ENCODE measurements at regions not wholly inside any gene's neighbourhood (a gene's known extent, or its start where the extent isn't known, plus 50 kb on each side); places are given as distances from the start of the nearest gene placed in this dataset.

DNA sequence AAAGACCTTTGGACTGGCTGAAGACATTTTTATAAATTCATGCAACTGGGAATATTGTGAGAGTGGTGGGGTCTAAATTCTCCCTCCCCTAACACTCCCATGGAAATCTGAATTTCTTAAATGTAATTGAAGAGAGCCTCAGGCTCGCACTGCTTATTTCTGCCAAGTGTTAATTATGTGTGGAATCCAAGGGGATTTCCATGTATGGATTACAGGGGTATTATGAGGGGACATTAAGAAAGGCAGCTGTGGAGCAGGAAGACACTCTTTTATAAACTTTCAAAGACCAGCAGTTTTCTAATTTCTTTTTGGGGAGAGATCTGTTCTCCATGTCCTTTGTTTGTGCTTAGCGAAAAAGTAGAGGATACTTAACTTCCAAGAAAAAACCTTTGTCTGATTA lies 152.1 kb upstream of the TBL1XR1 start:
- intact Hi-C loops (cut with DNase I) = no loop called here
- Histone ChIP-seq H3K9me3 (replicated peaks in 1 of 3) (no peaks in the 10 kb centered on the region), H3K36me3 (replicated peaks in 1 of 2) (no peaks in the 10 kb centered on the region), H3K4me3 (no peak overlapping the region), H3K27ac (no peak overlapping the region), H3K27me3 (no peaks in the 10 kb centered on the region), H3K4me1 (replicated peaks in 1 of 2) (peaks cover 16 to 21% of the 10 kb centered on the region in 2 donors)
- no peak for TF ChIP-seq POLR2A (IDR thresholded peaks at IDR 0.05)
- TF ChIP-seq, protein P1, sequence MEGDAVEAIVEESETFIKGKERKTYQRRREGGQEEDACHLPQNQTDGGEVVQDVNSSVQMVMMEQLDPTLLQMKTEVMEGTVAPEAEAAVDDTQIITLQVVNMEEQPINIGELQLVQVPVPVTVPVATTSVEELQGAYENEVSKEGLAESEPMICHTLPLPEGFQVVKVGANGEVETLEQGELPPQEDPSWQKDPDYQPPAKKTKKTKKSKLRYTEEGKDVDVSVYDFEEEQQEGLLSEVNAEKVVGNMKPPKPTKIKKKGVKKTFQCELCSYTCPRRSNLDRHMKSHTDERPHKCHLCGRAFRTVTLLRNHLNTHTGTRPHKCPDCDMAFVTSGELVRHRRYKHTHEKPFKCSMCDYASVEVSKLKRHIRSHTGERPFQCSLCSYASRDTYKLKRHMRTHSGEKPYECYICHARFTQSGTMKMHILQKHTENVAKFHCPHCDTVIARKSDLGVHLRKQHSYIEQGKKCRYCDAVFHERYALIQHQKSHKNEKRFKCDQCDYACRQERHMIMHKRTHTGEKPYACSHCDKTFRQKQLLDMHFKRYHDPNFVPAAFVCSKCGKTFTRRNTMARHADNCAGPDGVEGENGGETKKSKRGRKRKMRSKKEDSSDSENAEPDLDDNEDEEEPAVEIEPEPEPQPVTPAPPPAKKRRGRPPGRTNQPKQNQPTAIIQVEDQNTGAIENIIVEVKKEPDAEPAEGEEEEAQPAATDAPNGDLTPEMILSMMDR (IDR thresholded peaks at IDR 0.05) = no peak
- DNase-seq = no peak
- WGBS, 4 donors = 93 to 97% (median 95%) methylated on average over 2 of the region's 2 CpGs

DNA sequence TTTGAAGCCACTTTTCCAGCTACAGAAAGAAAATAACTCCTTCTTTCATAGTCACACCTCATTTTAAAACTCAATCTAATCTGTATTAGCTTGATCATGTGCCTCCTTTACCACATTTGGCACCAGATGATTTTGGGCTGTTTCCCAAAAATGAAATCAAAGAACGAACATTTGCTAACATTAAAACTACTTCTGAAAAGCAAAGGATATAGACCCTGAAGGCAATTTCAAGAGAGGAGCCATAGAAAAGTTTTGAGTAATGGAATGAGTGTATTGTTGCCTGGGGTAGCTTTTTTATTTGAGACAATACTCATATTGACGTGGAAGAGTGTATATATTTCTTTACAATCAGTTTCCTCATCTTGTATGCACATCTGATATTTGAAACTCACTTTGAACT lies 152.8 kb upstream of the TBL1XR1 start:
- Histone ChIP-seq H3K27me3 (no peaks in the 10 kb centered on the region), H3K4me3 (no peak overlapping the region), H3K4me1 (replicated peaks in 1 of 2) (peaks cover 9 to 13% of the 10 kb centered on the region in 2 donors), H3K9me3 (replicated peaks in 1 of 3) (no peaks in the 10 kb centered on the region), H3K36me3 (replicated peaks in 1 of 2) (no peaks in the 10 kb centered on the region), H3K27ac (no peak overlapping the region)
- intact Hi-C loops (cut with DNase I) = loop anchor here in 1 of 2 donors (10.0 kb wide), 1 partner anchor 285 kb away; no protein-coding TSS in a partner anchor
- no peak for DNase-seq
- TF ChIP-seq, protein P1 (IDR thresholded peaks at IDR 0.05) = no peak
- TF ChIP-seq POLR2A (IDR thresholded peaks at IDR 0.05) = no peak
- 63 to 80% (median 76%) methylated on average over 2 of the region's 2 CpGs for WGBS, 4 donors

DNA sequence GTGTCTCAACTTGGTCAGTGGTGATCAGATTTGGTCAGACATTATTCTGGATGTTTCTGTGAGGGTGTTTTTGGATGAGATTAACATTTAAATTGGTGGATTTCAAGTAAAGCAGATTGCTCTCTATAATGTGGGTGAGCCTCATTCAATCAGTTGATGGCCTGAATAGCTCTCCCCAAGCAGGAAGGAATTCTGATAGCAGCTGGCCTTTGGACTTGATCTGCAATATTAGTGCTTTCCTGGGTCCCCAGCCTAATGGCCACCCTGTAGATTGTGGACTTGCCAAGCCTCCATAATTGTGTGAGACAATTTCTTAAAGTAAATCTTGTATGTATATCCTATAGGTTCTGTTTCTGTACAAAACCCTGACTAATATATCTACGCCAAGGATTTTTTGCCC lies 153.9 kb upstream of the TBL1XR1 start:
- intact Hi-C loops (cut with DNase I) = loop anchor here in 1 of 2 donors (10.0 kb wide), 1 partner anchor 286 kb away; no protein-coding TSS in a partner anchor
- H3K27ac ChIP-seq = no peak overlapping the region
- H3K9me3 ChIP-seq (replicated peaks in 1 of 3) = no peaks in the 10 kb centered on the region
- H3K4me3 ChIP-seq = no peak overlapping the region
- TF ChIP-seq, protein P1 (IDR thresholded peaks at IDR 0.05) = no peak
- no peak for TF ChIP-seq POLR2A (IDR thresholded peaks at IDR 0.05)
- WGBS, 4 donors = 96 to 100% (median 100%) methylated on average over 1 of the region's 1 CpG
- H3K4me1 ChIP-seq (replicated peaks in 1 of 2) = peaks cover 0 to 3% of the 10 kb centered on the region in 2 donors
- no peaks in the 10 kb centered on the region for H3K27me3 ChIP-seq
- H3K36me3 ChIP-seq (replicated peaks in 1 of 2) = no peaks in the 10 kb centered on the region
- no peak for DNase-seq

DNA sequence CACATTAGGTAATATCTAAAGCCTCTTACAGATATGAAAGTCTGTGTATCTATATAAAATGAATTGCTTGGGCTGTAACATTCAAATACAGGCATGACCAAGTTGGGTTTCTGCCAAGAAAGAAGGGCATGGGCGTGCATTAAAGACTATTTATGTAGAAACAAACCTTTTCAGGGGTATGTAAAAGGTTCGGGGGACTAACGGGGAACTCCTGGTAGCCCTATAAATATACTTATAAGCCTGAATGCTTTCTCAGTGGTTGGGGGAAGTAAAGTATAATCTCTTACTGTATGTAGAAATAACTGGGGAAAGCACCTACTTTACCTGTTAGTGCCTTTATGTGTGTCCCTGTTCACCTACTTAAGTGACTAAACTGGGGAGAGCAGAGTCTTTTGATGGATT lies 154.5 kb upstream of the TBL1XR1 start:
- 94 to 99% (median 96%) methylated on average over 3 of the region's 3 CpGs for WGBS, 4 donors
- peaks cover 3 to 5% of the 10 kb centered on the region in 2 donors for H3K4me1 ChIP-seq (replicated peaks in 1 of 2)
- no peaks in the 10 kb centered on the region for H3K27me3 ChIP-seq
- no peak overlapping the region for H3K27ac ChIP-seq
- H3K36me3 ChIP-seq (replicated peaks in 1 of 2) = no peaks in the 10 kb centered on the region
- no peak overlapping the region for H3K4me3 ChIP-seq
- no peaks in the 10 kb centered on the region for H3K9me3 ChIP-seq (replicated peaks in 1 of 3)
- intact Hi-C loops (cut with DNase I) = loop anchor here in 1 of 2 donors (10.0 kb wide), 1 partner anchor 287 kb away; no protein-coding TSS in a partner anchor
- TF ChIP-seq, protein P1 (IDR thresholded peaks at IDR 0.05) = no peak
- no peak for TF ChIP-seq POLR2A (IDR thresholded peaks at IDR 0.05)
- no peak for DNase-seq

All from adrenal gland (tissue), 9 donors.